Stomach smooth muscle (tissue), 2 donors: ENCODE measurements at regions not wholly inside any gene's neighbourhood (a gene's known extent, or its start where the extent isn't known, plus 50 kb on each side); places are given as distances from the start of the nearest gene placed in this dataset.

Experiments used
- H3K27ac ChIP-seq: one replicate; pipeline ENCODE4 v1.7.0; 2013; ENCODE audit warnings: mild to moderate bottlenecking, low read length, inconsistent platforms
- H3K27me3 ChIP-seq, 2 donors: one replicate each; pipeline ENCODE4 v1.7.0; 2013; ENCODE audit warnings: low read length in 2 of 2; ENCODE audit not compliant: insufficient read depth in 2 of 2, control insufficient read depth in 1 of 2
- H3K36me3 ChIP-seq, 2 donors: one replicate each; pipeline ENCODE4 v1.7.0; 2013; ENCODE audit warnings: low read length in 2 of 2; ENCODE audit not compliant: control insufficient read depth in 2 of 2, insufficient read depth in 2 of 2
- H3K4me1 ChIP-seq: one replicate; pipeline ENCODE4 v1.7.0; 2013; ENCODE audit warnings: low read length; ENCODE audit not compliant: control insufficient read depth, insufficient read depth
- H3K4me3 ChIP-seq, 2 donors: one replicate each; pipeline ENCODE4 v1.7.0; 2013; ENCODE audit warnings: low read length in 2 of 2
- H3K9ac ChIP-seq, 2 donors: one replicate each; pipeline ENCODE4 v1.7.0; 2013; ENCODE audit warnings: low read length in 2 of 2, mild to moderate bottlenecking in 1 of 2
- H3K9me3 ChIP-seq, 2 donors: one replicate each; pipeline ENCODE4 v1.7.0; 2013; ENCODE audit warnings: low read length in 2 of 2; ENCODE audit not compliant: control insufficient read depth in 2 of 2
- donor health status: healthy.
- donor health status: Pancreatic carcinoma.

- no peaks in the 10 kb centered on the region for H3K9me3 ChIP-seq
- no peaks in the 10 kb centered on the region for H3K27me3 ChIP-seq
- no peak overlapping the region for H3K4me3 ChIP-seq
- no peak overlapping the region for H3K9ac ChIP-seq
- no peaks in the 10 kb centered on the region for H3K4me1 ChIP-seq
- H3K36me3 ChIP-seq, result no peaks in the 10 kb centered on the region
- no peak overlapping the region for H3K27ac ChIP-seq
Observed at GRCh38 chr21:14699433-14700407, 153.6 kb upstream of the SAMSN1 start.

GRCh38 chr21:14697769-14698168, 151.7 kb upstream of the SAMSN1 start:
- no peaks in the 10 kb centered on the region for H3K9me3 ChIP-seq
- H3K4me1 ChIP-seq, result no peaks in the 10 kb centered on the region
- H3K9ac ChIP-seq, result no peak overlapping the region
- H3K27me3 ChIP-seq, result no peaks in the 10 kb centered on the region
- no peaks in the 10 kb centered on the region for H3K36me3 ChIP-seq
- no peak overlapping the region for H3K27ac ChIP-seq
- no peak overlapping the region for H3K4me3 ChIP-seq

DNA sequence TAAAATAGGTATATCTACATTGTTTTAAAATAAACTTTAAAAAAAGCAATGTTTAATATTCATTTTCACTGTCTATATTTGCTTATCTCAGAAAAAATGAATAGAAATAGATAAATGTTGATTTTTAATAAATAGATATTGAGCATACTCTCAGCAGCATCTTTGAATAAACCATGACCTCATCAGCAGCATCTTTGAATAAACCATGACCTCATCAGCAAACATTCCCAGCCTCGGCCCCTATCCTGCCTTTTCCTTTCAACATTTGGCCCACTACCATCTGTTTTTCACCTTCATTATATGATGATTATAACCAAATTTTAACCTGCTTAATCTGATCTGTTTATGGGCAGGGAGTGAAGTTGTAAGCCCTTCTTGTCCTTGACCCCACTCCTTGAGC, 148.7 kb upstream of the SAMSN1 start:
- H3K27ac ChIP-seq, result no peak overlapping the region
- H3K4me3 ChIP-seq, result no peak overlapping the region
- no peaks in the 10 kb centered on the region for H3K4me1 ChIP-seq
- no peaks in the 10 kb centered on the region for H3K27me3 ChIP-seq
- no peaks in the 10 kb centered on the region for H3K36me3 ChIP-seq
- no peak overlapping the region for H3K9ac ChIP-seq
- no peaks in the 10 kb centered on the region for H3K9me3 ChIP-seq

GRCh38 chr21:14693997-14694396, 147.9 kb upstream of the SAMSN1 start:
- Histone ChIP-seq H3K27me3 (no peaks in the 10 kb centered on the region), H3K4me3 (no peak overlapping the region), H3K9ac (no peak overlapping the region), H3K9me3 (no peaks in the 10 kb centered on the region), H3K36me3 (no peaks in the 10 kb centered on the region), H3K27ac (no peak overlapping the region), H3K4me1 (no peaks in the 10 kb centered on the region)

DNA sequence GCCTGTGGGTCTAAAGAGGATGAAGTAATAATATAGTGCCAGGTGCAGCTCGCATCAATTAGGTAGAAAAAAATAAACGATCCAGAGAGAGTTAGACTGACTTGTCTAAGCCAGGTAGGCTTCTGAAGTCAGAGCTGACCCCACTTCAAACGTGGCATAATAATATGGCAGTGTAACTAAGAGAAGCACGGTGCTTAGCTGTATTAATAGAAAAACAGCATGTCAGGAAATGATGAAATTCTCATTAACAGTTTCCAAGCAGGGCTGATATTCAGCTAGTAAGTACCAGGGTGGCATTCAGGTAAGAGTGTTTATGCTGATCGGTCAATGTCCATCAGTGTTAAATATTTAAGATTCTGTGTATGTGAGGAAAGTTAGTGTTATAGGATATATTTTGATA, 145.8 kb upstream of the SAMSN1 start:
- no peak overlapping the region for H3K27ac ChIP-seq
- H3K9ac ChIP-seq, result no peak overlapping the region
- no peaks in the 10 kb centered on the region for H3K36me3 ChIP-seq
- H3K4me1 ChIP-seq, result no peaks in the 10 kb centered on the region
- H3K27me3 ChIP-seq, result no peaks in the 10 kb centered on the region
- H3K9me3 ChIP-seq, result no peaks in the 10 kb centered on the region
- no peak overlapping the region for H3K4me3 ChIP-seq

- H3K27me3 ChIP-seq, result no peaks in the 10 kb centered on the region
- no peaks in the 10 kb centered on the region for H3K4me1 ChIP-seq
- no peak overlapping the region for H3K4me3 ChIP-seq
- no peaks in the 10 kb centered on the region for H3K36me3 ChIP-seq
- no peak overlapping the region for H3K9ac ChIP-seq
- no peaks in the 10 kb centered on the region for H3K9me3 ChIP-seq
- no peak overlapping the region for H3K27ac ChIP-seq
Observed at GRCh38 chr21:14690886-14691285, 144.8 kb upstream of the SAMSN1 start.

GRCh38 chr21:14688936-14689335, 142.8 kb upstream of the SAMSN1 start:
- Histone ChIP-seq H3K36me3 (no peaks in the 10 kb centered on the region), H3K9ac (no peak overlapping the region), H3K4me1 (no peaks in the 10 kb centered on the region), H3K4me3 (no peak overlapping the region), H3K9me3 (no peaks in the 10 kb centered on the region), H3K27ac (no peak overlapping the region), H3K27me3 (no peaks in the 10 kb centered on the region)

DNA sequence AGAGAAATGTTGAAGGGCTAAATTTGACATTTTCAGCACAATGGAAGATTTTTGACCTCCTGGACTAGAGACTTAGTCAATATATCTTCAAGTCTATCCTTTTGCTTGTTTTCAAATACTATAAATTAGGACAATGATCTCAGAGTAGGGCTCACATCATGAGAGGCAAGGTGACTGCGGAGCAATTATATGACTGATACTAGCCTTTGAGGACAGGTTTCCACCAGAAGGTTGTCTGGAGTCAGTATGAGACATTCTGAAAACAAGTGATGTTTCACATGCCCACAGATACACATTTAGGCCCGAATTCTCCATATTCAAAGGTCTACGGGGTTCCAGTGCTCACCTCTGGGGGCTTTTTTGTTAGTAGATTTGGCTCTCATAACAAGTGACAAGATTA, 142.3 kb upstream of the SAMSN1 start:
- Histone ChIP-seq H3K9ac (no peak overlapping the region), H3K4me1 (no peaks in the 10 kb centered on the region), H3K27me3 (no peaks in the 10 kb centered on the region), H3K9me3 (no peaks in the 10 kb centered on the region), H3K36me3 (no peaks in the 10 kb centered on the region), H3K27ac (no peak overlapping the region), H3K4me3 (no peak overlapping the region)

- no peak overlapping the region for H3K27ac ChIP-seq
- no peaks in the 10 kb centered on the region for H3K9me3 ChIP-seq
- H3K9ac ChIP-seq, result no peak overlapping the region
- no peaks in the 10 kb centered on the region for H3K4me1 ChIP-seq
- no peaks in the 10 kb centered on the region for H3K36me3 ChIP-seq
- no peak overlapping the region for H3K4me3 ChIP-seq
- H3K27me3 ChIP-seq, result no peaks in the 10 kb centered on the region
Observed at GRCh38 chr21:14687268-14687625, 141.1 kb upstream of the SAMSN1 start.

GRCh38 chr21:14686466-14687267, 140.6 kb upstream of the SAMSN1 start:
- no peak overlapping the region for H3K4me3 ChIP-seq
- H3K36me3 ChIP-seq, result no peaks in the 10 kb centered on the region
- no peaks in the 10 kb centered on the region for H3K4me1 ChIP-seq
- H3K27ac ChIP-seq, result no peak overlapping the region
- H3K9ac ChIP-seq, result no peak overlapping the region
- no peaks in the 10 kb centered on the region for H3K9me3 ChIP-seq
- H3K27me3 ChIP-seq, result no peaks in the 10 kb centered on the region

DNA sequence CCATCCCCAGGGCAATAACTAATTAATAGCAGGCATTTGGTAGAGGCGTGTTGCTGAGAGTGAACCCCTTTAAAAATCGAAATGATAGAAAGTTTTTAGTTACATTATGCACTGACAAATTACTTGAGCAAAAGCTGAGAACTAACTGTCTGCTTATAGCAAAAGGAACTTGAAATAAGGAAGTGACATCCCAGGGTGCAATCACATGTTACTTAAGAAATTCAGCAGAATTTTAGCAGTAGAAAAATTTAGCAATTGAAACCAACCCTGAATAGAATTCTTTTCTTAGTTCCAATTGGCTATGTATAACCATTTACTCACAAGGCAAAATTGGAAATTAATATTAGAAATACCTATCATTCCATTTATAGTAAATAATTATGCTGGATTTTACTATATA, 139.5 kb upstream of the SAMSN1 start:
- H3K27ac ChIP-seq, result no peak overlapping the region
- H3K36me3 ChIP-seq, result no peaks in the 10 kb centered on the region
- no peaks in the 10 kb centered on the region for H3K9me3 ChIP-seq
- no peak overlapping the region for H3K9ac ChIP-seq
- no peaks in the 10 kb centered on the region for H3K27me3 ChIP-seq
- H3K4me3 ChIP-seq, result no peak overlapping the region
- H3K4me1 ChIP-seq, result no peaks in the 10 kb centered on the region
